ENCODE measurements at regions not wholly inside any gene's neighbourhood (a gene's known extent, or its start where the extent isn't known, plus 50 kb on each side); places are given as distances from the start of the nearest gene placed in this dataset.

GRCh38 chr1:168957818-168958217 is 148.7 kb upstream of the ATP1B1 start:
- no peak for TF ChIP-seq POLR2A (IDR thresholded peaks at IDR 0.05)
- no peak for TF ChIP-seq POLR2AphosphoS5 (IDR thresholded peaks at IDR 0.05)
- TF ChIP-seq CTCF (IDR thresholded peaks at IDR 0.05) = no peak

Measured in transverse colon (tissue), 4 donors.